GM18909 (cell line): ENCODE measurements at regions not wholly inside any gene's neighbourhood (a gene's known extent, or its start where the extent isn't known, plus 50 kb on each side); places are given as distances from the start of the nearest gene placed in this dataset.

ENCODE experiments used
- ATAC-seq: cut with Tn5 transposase; IDR thresholded peaks from one replicate; pipeline ENCODE4 v1.9.1; 2021; ENCODE audit warnings: mild to moderate bottlenecking; ENCODE audit not compliant: unreplicated experiment, poor library complexity

- ATAC-seq, result no peak
These were observed 57.8 kb upstream of the PLAC8 start for GRCh38 chr4:83172371-83172770.

- no peak for ATAC-seq
These were observed 57.0 kb upstream of the PLAC8 start for GRCh38 chr4:83171436-83172039.

GRCh38 chr4:83170952-83171399 lies 56.4 kb upstream of the PLAC8 start:
- no peak for ATAC-seq
